ENCODE measurements at regions not wholly inside any gene's neighbourhood (a gene's known extent, or its start where the extent isn't known, plus 50 kb on each side); places are given as distances from the start of the nearest gene placed in this dataset.

GRCh38 chr10:47231414-47231813, 68.6 kb upstream of the GDF10 start:
- no peak for DNase-seq (ENCODE audit: low read depth)

GRCh38 chr10:47233631-47234030, 66.4 kb upstream of the GDF10 start:
- no peak for DNase-seq (ENCODE audit: low read depth)

GRCh38 chr10:47235484-47235883, 64.5 kb upstream of the GDF10 start:
- DNase-seq (ENCODE audit: low read depth), result no peak

- no peak for DNase-seq (ENCODE audit: low read depth)
Observed at GRCh38 chr10:47237316-47238260, 62.4 kb upstream of the GDF10 start.

GRCh38 chr10:47238331-47239095, 61.5 kb upstream of the GDF10 start:
- DNase-seq (ENCODE audit: low read depth), result no peak

- no peak for DNase-seq (ENCODE audit: low read depth)
Observed at GRCh38 chr10:47239211-47239610, 60.8 kb upstream of the GDF10 start.

- DNase-seq (ENCODE audit: low read depth), result no peak
Observed at GRCh38 chr10:47240173-47240572, 59.8 kb upstream of the GDF10 start.

- DNase-seq (ENCODE audit: low read depth), result no peak
Observed at GRCh38 chr10:47241256-47241655, 58.7 kb upstream of the GDF10 start.

- DNase-seq (ENCODE audit: low read depth), result no peak
Observed at GRCh38 chr10:47241946-47242867, 57.8 kb upstream of the GDF10 start.

GRCh38 chr10:47243356-47243755, 56.6 kb upstream of the GDF10 start:
- DNase-seq (ENCODE audit: low read depth), result no peak

- no peak for DNase-seq (ENCODE audit: low read depth)
Observed at GRCh38 chr10:47243791-47244190, 56.2 kb upstream of the GDF10 start.

- no peak for DNase-seq (ENCODE audit: low read depth)
Observed at GRCh38 chr10:47244560-47245500, 55.2 kb upstream of the GDF10 start.

GRCh38 chr10:47245731-47246350, 54.2 kb upstream of the GDF10 start:
- no peak for DNase-seq (ENCODE audit: low read depth)

- DNase-seq (ENCODE audit: low read depth), result no peak
Observed at GRCh38 chr10:47246406-47247147, 53.4 kb upstream of the GDF10 start.

GRCh38 chr10:47247148-47248059, 52.6 kb upstream of the GDF10 start:
- no peak for DNase-seq (ENCODE audit: low read depth)

- DNase-seq (ENCODE audit: low read depth), result no peak
Observed at GRCh38 chr10:47248386-47249090, 51.5 kb upstream of the GDF10 start.

GRCh38 chr10:47249881-47250280, 50.1 kb upstream of the GDF10 start:
- DNase-seq (ENCODE audit: low read depth), result no peak

All from CMK (cell line).